ENCODE measurements at regions not wholly inside any gene's neighbourhood (a gene's known extent, or its start where the extent isn't known, plus 50 kb on each side); places are given as distances from the start of the nearest gene placed in this dataset.

DNA sequence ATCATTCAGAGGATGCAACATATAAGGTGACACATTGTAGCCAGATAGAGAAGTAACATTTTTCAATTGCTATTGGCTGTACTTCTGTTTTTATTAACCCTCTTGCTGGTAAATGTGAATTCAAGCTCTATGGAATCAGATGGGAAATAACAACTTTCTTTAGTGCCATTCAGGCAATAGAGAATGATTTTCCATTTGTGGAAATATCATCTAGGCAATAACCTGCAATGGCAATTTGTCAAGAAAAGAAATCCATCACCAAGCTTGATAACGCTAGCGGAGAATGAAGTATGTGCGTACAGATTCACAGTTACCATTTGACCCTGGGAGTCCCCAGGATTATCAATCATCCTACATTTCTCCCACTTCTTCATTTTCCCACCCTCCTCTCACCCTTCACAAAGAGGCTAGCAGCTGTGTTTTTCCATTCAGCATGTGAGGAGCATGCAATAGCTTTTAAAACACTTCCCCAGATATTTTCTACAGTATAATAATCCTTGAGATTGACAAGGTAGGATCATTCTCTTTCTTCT is 569.7 kb upstream of the KLF12 start:
- intact Hi-C loops (cut with micrococcal nuclease), result no loop called here
- Mint-ChIP-seq H3K36me3 (ENCODE audit: insufficient read depth, unreplicated experiment) (no peaks in the 10 kb centered on the region), H3K4me3 (ENCODE audit: unreplicated experiment) (no peak overlapping the region), H3K4me1 (ENCODE audit: insufficient read depth, unreplicated experiment) (peaks cover under 1% of the 10 kb centered on the region), H3K9me3 (ENCODE audit: unreplicated experiment) (no peaks in the 10 kb centered on the region), H3K27ac (ENCODE audit: low read depth, unreplicated experiment) (no peak overlapping the region), H3K27me3 (ENCODE audit: insufficient read depth, unreplicated experiment) (no peaks in the 10 kb centered on the region)
- CTCF ChIA-PET, result no interaction called here
- POLR2A ChIA-PET, result no interaction called here
- DNase-seq (ENCODE audit: unreplicated experiment), result no peak
- no TSS peak for BruUV-seq (replicated peaks)
- TF ChIP-seq, protein P1, sequence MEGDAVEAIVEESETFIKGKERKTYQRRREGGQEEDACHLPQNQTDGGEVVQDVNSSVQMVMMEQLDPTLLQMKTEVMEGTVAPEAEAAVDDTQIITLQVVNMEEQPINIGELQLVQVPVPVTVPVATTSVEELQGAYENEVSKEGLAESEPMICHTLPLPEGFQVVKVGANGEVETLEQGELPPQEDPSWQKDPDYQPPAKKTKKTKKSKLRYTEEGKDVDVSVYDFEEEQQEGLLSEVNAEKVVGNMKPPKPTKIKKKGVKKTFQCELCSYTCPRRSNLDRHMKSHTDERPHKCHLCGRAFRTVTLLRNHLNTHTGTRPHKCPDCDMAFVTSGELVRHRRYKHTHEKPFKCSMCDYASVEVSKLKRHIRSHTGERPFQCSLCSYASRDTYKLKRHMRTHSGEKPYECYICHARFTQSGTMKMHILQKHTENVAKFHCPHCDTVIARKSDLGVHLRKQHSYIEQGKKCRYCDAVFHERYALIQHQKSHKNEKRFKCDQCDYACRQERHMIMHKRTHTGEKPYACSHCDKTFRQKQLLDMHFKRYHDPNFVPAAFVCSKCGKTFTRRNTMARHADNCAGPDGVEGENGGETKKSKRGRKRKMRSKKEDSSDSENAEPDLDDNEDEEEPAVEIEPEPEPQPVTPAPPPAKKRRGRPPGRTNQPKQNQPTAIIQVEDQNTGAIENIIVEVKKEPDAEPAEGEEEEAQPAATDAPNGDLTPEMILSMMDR (IDR thresholded peaks at IDR 0.05; ENCODE audit: unreplicated experiment), result no peak

DNA sequence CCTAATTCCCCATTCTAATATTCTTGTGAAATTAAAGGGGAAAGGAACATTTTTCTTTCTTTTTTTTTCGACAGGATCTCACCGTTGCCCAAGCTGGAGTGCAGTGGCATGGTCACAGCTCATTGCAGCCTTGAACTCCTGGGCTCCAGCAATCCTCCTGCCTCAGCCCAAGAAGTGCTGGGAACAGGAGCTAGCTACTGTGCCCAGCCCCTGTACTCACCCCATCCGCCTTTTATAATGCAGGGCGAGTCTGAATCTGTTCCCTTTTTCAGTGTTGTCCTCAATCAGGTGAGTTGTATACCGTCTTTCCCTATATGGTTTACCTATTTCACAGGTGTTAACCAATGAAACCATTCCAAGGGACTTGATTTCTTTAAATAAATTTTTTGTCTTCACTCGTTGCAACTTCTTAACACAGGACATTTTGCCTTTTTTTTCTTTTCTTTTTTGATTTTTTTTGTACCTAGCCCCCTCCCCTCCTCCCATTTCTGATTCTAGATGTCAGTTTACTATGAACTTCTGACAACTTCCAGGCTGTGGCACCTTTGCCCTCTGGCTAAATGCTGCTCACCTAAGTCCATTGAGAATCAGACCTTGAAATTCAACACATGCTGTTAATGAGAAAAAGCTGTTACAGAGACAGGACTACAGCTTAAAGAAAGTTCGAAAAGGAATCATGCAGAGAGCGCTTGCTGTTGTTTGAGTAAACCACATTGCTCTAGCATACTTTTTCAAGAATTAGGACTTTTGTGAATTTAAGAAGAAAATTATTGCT is 562.1 kb upstream of the KLF12 start:
- no peak overlapping the region for H3K27ac Mint-ChIP-seq (ENCODE audit: low read depth, unreplicated experiment)

DNA sequence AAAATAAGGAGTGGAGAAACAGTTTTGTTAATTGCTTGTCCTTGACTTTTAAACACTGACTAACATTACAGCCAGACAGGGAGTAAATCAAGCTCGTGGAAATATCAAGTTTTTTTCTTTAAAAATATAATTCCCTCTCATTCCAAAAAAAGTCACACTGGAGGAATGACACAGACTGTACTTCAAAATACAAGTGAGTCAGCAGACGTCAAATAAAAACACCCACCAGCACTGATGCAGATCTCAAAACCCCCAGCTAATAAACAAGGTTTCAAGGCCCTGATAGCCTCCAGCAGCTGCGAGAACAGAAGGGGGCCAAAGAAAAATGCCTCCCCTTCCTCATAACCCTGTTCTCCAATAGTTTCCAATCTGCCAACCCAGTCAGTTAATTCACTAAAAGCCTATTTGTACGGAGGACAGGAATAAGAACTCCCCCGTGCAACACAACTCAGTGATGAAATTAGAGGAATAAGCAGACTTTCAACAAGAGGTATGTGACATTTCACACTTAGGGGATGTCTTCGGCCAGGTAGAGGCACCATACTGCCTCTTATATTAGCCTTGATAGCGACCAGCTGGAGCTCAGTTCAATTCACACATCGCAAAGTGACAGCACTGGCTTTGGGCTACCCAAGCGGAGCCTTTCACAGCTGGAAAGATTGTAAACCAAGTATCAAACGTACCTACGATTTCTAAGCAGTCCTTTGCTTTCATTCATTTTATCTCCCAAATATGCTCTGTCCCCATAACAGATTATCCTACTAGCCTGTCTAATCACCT is 561.0 kb upstream of the KLF12 start:
- Mint-ChIP-seq H3K27me3 (ENCODE audit: insufficient read depth, unreplicated experiment) (no peaks in the 10 kb centered on the region), H3K9me3 (ENCODE audit: unreplicated experiment) (no peaks in the 10 kb centered on the region), H3K27ac (ENCODE audit: low read depth, unreplicated experiment) (no peak overlapping the region), H3K4me3 (ENCODE audit: unreplicated experiment) (no peak overlapping the region), H3K36me3 (ENCODE audit: insufficient read depth, unreplicated experiment) (no peaks in the 10 kb centered on the region), H3K4me1 (ENCODE audit: insufficient read depth, unreplicated experiment) (peaks cover 6% of the 10 kb centered on the region)
- no peak for DNase-seq (ENCODE audit: unreplicated experiment)
- intact Hi-C loops (cut with micrococcal nuclease), result no loop called here
- TF ChIP-seq, protein P1 (IDR thresholded peaks at IDR 0.05; ENCODE audit: unreplicated experiment), result no peak
- BruUV-seq (replicated peaks), result no TSS peak
- CTCF ChIA-PET, result no interaction called here
- POLR2A ChIA-PET, result interaction anchor here (0.9 kb wide), 1 partner anchor 20 kb away, joined by 5 read pairs; no protein-coding TSS in a partner anchor

More for the DNA sequence above, 562.1 kb upstream of the KLF12 start:
- Mint-ChIP-seq H3K4me3 (ENCODE audit: unreplicated experiment) (no peak overlapping the region), H3K27me3 (ENCODE audit: insufficient read depth, unreplicated experiment) (no peaks in the 10 kb centered on the region), H3K36me3 (ENCODE audit: insufficient read depth, unreplicated experiment) (no peaks in the 10 kb centered on the region), H3K4me1 (ENCODE audit: insufficient read depth, unreplicated experiment) (peaks cover 6% of the 10 kb centered on the region), H3K9me3 (ENCODE audit: unreplicated experiment) (no peaks in the 10 kb centered on the region)
- intact Hi-C loops (cut with micrococcal nuclease), result no loop called here
- CTCF ChIA-PET, result interaction anchor here (0.7 kb wide), 1 partner anchor 130 kb away, joined by 3 read pairs; no protein-coding TSS in a partner anchor
- DNase-seq (ENCODE audit: unreplicated experiment), result no peak
- no TSS peak for BruUV-seq (replicated peaks)
- POLR2A ChIA-PET, result no interaction called here
- TF ChIP-seq, protein P1 (IDR thresholded peaks at IDR 0.05; ENCODE audit: unreplicated experiment), result no peak
